ENCODE measurements at regions not wholly inside any gene's neighbourhood (a gene's known extent, or its start where the extent isn't known, plus 50 kb on each side); places are given as distances from the start of the nearest gene placed in this dataset.

DNA sequence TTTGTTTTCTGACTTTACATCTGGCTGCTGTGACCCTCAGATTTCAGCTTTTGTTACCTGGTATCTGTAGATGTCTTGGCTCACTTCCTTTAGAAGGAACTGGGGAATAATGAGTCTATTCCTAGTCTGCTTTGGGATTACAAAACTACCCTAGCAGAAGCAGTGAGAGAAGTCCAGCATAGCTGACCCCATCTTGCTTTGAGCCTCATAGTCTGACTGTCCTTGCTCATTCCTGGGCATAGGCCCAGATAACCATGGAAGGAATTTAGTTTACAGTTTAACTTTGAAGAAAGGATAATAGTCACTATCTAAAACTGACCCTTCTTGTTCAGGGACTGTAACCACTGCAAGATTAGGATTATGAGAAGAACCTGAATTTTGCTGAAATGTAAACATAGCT, 163.0 kb upstream of the HNMT start:
- no peak overlapping the region for H3K27ac ChIP-seq
- H3K27me3 ChIP-seq (replicated peaks), result no peaks in the 10 kb centered on the region
- no peak for DNase-seq (ENCODE audit: low read depth in 1 of 2, low spot score in 2 of 2)
- 0 out of 2 replicates have a peak, but pooled peaks cover 6% of the 10 kb centered on the region for H3K9me3 ChIP-seq (replicated peaks)
- H3K4me3 ChIP-seq, result no peak overlapping the region
- no peaks in the 10 kb centered on the region for H3K36me3 ChIP-seq
- no peaks in the 10 kb centered on the region for H3K4me1 ChIP-seq (replicated peaks)

- Histone ChIP-seq H3K27me3 (replicated peaks) (no peaks in the 10 kb centered on the region), H3K4me1 (replicated peaks) (no peaks in the 10 kb centered on the region), H3K4me3 (no peak overlapping the region), H3K36me3 (no peaks in the 10 kb centered on the region), H3K9me3 (replicated peaks) (0 out of 2 replicates have a peak, but pooled peaks cover 6% of the 10 kb centered on the region), H3K27ac (no peak overlapping the region)
- DNase-seq (ENCODE audit: low read depth in 1 of 2, low spot score in 2 of 2), result no peak
These were observed 162.2 kb upstream of the HNMT start for GRCh38 chr2:137802038-137802437.

GRCh38 chr2:137806068-137806805, 158.0 kb upstream of the HNMT start:
- Histone ChIP-seq H3K4me3 (no peak overlapping the region), H3K9me3 (replicated peaks) (0 out of 2 replicates have a peak, but pooled peaks cover 6% of the 10 kb centered on the region), H3K36me3 (no peaks in the 10 kb centered on the region), H3K27ac (no peak overlapping the region), H3K27me3 (replicated peaks) (no peaks in the 10 kb centered on the region), H3K4me1 (replicated peaks) (no peaks in the 10 kb centered on the region)
- no peak for DNase-seq (ENCODE audit: low read depth in 1 of 2, low spot score in 2 of 2)

GRCh38 chr2:137809252-137809651, 155.0 kb upstream of the HNMT start:
- Histone ChIP-seq H3K27ac (no peak overlapping the region), H3K36me3 (no peaks in the 10 kb centered on the region), H3K27me3 (replicated peaks) (peaks cover 4% of the 10 kb centered on the region; the same call in 1 of the 2 replicates), H3K4me1 (replicated peaks) (no peaks in the 10 kb centered on the region), H3K4me3 (no peak overlapping the region), H3K9me3 (replicated peaks) (no peaks in the 10 kb centered on the region)
- no peak for DNase-seq (ENCODE audit: low read depth in 1 of 2, low spot score in 2 of 2)

- Histone ChIP-seq H3K4me3 (no peak overlapping the region), H3K36me3 (no peaks in the 10 kb centered on the region), H3K4me1 (replicated peaks) (no peaks in the 10 kb centered on the region), H3K27me3 (replicated peaks) (peaks cover 6% of the 10 kb centered on the region; the same call in 1 of the 2 replicates), H3K9me3 (replicated peaks) (no peaks in the 10 kb centered on the region), H3K27ac (no peak overlapping the region)
- DNase-seq (ENCODE audit: low read depth in 1 of 2, low spot score in 2 of 2), result no peak
These were observed 154.4 kb upstream of the HNMT start for GRCh38 chr2:137809837-137810236.

DNA sequence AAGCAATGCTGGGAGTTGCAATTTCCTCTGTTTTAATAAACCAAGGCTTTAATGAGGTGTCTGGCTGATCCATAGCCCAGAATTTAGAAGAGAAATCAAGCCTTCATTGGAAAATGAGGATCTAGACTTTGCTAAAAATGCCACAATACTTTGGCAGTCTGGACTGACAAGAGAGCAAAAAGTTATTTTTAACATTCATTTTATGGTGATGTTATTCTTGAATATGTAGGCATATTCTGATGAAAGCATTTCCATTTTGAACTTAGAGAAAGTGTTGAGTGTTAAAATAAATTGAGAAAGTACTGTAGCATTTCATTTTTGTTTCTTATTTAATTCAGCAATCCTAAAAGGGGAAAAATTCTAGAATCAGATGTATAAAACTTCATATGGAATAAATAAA, 151.8 kb upstream of the HNMT start:
- H3K36me3 ChIP-seq, result no peaks in the 10 kb centered on the region
- H3K4me1 ChIP-seq (replicated peaks), result no peaks in the 10 kb centered on the region
- H3K27me3 ChIP-seq (replicated peaks), result peaks cover 6% of the 10 kb centered on the region; the same call in 1 of the 2 replicates
- no peaks in the 10 kb centered on the region for H3K9me3 ChIP-seq (replicated peaks)
- DNase-seq (ENCODE audit: low read depth in 1 of 2, low spot score in 2 of 2), result no peak
- H3K27ac ChIP-seq, result no peak overlapping the region
- no peak overlapping the region for H3K4me3 ChIP-seq

DNA sequence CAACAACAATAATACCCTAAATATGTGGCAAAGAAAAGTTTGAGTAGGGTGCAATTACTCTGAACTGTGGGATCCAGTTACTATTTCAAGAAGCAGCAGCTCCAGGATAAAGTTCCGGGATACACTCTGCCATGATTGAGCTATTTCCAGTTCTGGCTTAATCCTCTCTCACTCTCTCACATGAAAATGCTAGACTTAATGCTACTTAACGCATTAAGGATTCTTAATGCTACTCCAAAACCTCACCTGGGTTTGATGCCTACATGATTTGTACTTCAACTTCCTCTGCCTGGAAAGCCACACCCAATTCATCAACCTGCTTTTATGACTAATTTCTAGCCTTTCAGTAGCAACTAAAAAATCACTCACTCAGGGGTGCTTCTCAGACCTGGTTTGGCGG, 151.1 kb upstream of the HNMT start:
- H3K4me3 ChIP-seq, result no peak overlapping the region
- peaks cover 6% of the 10 kb centered on the region; the same call in 1 of the 2 replicates for H3K27me3 ChIP-seq (replicated peaks)

DNA sequence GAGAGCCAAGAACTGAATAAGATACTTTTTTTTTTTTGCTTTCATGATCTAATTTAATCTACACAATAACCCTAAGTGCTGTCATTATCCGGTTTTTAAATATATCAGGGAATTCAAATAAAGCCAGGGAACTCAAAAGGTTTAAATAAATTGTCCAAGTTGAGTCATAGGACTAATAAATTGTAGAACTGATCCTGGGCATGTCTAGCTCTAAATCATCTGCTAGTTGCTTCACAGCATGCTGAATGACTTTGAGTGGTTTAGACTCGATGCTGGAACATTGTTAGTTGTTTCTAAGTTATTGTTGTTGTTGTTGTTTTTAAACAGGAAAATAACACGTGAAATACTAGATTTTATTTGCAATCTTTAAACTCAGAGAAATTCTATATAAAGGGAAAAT, 147.2 kb upstream of the HNMT start:
- Histone ChIP-seq H3K36me3 (no peaks in the 10 kb centered on the region), H3K4me1 (replicated peaks) (no peaks in the 10 kb centered on the region), H3K9me3 (replicated peaks) (no peaks in the 10 kb centered on the region), H3K27me3 (replicated peaks) (peaks cover 6% of the 10 kb centered on the region; the same call in 1 of the 2 replicates), H3K27ac (no peak overlapping the region), H3K4me3 (no peak overlapping the region)
- DNase-seq (ENCODE audit: low read depth in 1 of 2, low spot score in 2 of 2), result no peak

More for the DNA sequence above, 151.1 kb upstream of the HNMT start:
- no peak overlapping the region for H3K27ac ChIP-seq
- H3K9me3 ChIP-seq (replicated peaks), result no peaks in the 10 kb centered on the region
- H3K36me3 ChIP-seq, result no peaks in the 10 kb centered on the region
- no peaks in the 10 kb centered on the region for H3K4me1 ChIP-seq (replicated peaks)
- no peak for DNase-seq (ENCODE audit: low read depth in 1 of 2, low spot score in 2 of 2)

GRCh38 chr2:137823196-137823595, 141.1 kb upstream of the HNMT start:
- Histone ChIP-seq H3K36me3 (no peaks in the 10 kb centered on the region), H3K9me3 (replicated peaks) (no peaks in the 10 kb centered on the region)

GRCh38 chr2:137824501-137824900, 139.8 kb upstream of the HNMT start:
- Histone ChIP-seq H3K36me3 (no peaks in the 10 kb centered on the region), H3K4me1 (replicated peaks) (no peaks in the 10 kb centered on the region), H3K27me3 (replicated peaks) (no peaks in the 10 kb centered on the region), H3K27ac (no peak overlapping the region), H3K9me3 (replicated peaks) (no peaks in the 10 kb centered on the region), H3K4me3 (no peak overlapping the region)
- DNase-seq (ENCODE audit: low read depth in 1 of 2, low spot score in 2 of 2), result no peak

More at GRCh38 chr2:137823196-137823595, 141.1 kb upstream of the HNMT start:
- no peak for DNase-seq (ENCODE audit: low read depth in 1 of 2, low spot score in 2 of 2)
- Histone ChIP-seq H3K4me1 (replicated peaks) (no peaks in the 10 kb centered on the region), H3K4me3 (no peak overlapping the region), H3K27ac (no peak overlapping the region), H3K27me3 (replicated peaks) (no peaks in the 10 kb centered on the region)

- Histone ChIP-seq H3K4me1 (replicated peaks) (no peaks in the 10 kb centered on the region), H3K27ac (no peak overlapping the region), H3K36me3 (no peaks in the 10 kb centered on the region), H3K9me3 (replicated peaks) (no peaks in the 10 kb centered on the region), H3K4me3 (no peak overlapping the region), H3K27me3 (replicated peaks) (no peaks in the 10 kb centered on the region)
- no peak for DNase-seq (ENCODE audit: low read depth in 1 of 2, low spot score in 2 of 2)
These were observed 137.6 kb upstream of the HNMT start for GRCh38 chr2:137826373-137827372.

GRCh38 chr2:137828624-137829023, 135.6 kb upstream of the HNMT start:
- Histone ChIP-seq H3K4me3 (no peak overlapping the region), H3K27ac (no peak overlapping the region), H3K27me3 (replicated peaks) (no peaks in the 10 kb centered on the region), H3K36me3 (no peaks in the 10 kb centered on the region), H3K9me3 (replicated peaks) (no peaks in the 10 kb centered on the region), H3K4me1 (replicated peaks) (no peaks in the 10 kb centered on the region)
- no peak for DNase-seq (ENCODE audit: low read depth in 1 of 2, low spot score in 2 of 2)

GRCh38 chr2:137829251-137829650, 135.0 kb upstream of the HNMT start:
- no peak overlapping the region for H3K4me3 ChIP-seq
- H3K27me3 ChIP-seq (replicated peaks), result no peaks in the 10 kb centered on the region
- no peaks in the 10 kb centered on the region for H3K4me1 ChIP-seq (replicated peaks)
- no peak for DNase-seq (ENCODE audit: low read depth in 1 of 2, low spot score in 2 of 2)
- no peak overlapping the region for H3K27ac ChIP-seq
- no peaks in the 10 kb centered on the region for H3K9me3 ChIP-seq (replicated peaks)
- H3K36me3 ChIP-seq, result no peaks in the 10 kb centered on the region
